ENCODE measurements at regions not wholly inside any gene's neighbourhood (a gene's known extent, or its start where the extent isn't known, plus 50 kb on each side); places are given as distances from the start of the nearest gene placed in this dataset.

DNA sequence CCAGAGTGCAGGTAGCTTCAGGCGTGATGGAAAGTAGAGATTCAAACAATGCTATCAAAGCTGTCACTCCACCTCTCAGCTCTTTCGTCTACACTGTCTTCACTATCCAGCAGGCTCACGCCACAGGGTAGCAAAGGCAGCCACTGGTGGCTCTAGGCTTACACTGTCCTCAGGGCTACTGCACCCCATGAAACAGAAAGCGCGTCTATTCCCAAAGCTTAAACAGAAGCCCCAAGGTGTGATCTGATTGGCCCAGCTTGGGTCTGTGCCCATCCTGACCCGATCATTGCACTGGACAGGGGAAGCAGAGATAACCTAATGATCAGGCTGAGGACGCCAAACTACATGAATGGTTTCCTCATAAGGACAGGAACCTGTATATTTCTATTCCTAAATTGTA is 100.1 kb downstream of the PDCL3 start:
- no peak for DNase-seq

DNA sequence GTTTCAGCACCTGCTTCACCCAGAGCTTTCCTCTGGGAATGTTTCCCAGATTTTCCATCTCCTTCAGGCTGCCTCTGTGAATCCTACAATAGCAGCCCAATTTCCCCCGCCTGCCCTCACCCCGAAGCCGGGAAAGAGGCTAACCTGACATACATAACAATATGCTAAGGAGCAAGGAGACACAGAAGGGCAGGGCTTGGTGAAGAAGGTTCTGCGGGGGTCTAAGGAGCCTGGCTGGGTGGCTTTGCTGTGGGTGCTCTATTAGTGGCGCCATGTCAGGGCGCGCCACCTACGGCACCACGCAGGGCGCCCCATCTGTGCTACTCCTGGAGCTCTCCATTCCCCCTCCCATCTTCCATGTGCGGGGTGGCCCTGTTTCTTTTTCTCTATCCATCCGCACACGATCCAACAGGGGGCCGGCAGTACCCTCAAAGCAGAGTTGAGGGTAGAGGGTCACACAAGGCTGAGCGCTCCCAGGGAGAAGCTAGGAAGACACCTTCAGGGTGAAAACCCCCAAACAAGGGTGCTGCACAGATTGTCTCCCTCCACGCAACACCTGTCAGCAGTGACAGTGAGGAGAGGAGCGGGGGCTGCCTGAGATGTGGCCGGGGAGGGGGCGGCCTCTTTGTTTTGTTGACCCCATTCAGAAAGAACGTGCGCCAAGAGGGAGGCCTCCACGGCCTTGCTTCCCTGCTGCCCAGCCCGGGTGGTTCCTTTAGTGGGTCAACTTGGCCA is 101.4 kb downstream of the PDCL3 start:
- DNase-seq, result no peak

DNA sequence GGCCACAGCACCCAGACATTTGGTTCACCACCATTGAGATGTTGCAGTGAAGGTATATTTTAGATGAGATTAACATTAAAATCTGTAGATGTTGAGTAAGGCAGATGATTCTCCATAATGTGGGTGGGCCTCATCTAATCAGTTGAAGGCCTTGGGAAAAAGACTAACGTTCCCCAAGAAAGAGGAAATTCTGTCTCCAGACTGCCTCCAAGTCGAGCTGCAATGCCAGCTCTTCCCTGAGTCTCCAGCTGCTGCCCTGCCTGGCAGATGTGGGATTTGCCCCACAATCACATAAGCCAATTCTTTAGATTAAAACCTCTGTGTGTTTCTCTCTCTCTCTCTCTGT is 101.9 kb downstream of the PDCL3 start:
- DNase-seq, result no peak

DNA sequence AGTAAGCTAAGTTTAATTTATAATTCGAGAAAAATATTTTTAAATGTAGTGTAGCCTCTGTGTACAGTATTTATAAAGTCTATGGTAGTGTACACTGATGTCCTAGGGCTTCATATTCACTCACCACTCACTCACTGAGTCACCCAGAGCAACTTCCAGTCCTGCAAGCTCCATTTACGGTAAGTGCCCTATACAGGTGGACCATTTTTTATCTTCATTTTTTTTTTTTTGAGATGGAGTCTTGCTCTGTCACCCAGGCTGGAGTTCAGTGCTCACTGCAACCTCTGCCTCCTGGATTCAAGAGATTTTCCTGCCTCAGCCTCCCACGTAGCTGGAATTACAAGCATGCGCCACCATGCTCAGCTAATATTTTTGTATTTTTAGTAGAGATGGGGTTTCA is 104.2 kb downstream of the PDCL3 start:
- DNase-seq, result no peak

DNA sequence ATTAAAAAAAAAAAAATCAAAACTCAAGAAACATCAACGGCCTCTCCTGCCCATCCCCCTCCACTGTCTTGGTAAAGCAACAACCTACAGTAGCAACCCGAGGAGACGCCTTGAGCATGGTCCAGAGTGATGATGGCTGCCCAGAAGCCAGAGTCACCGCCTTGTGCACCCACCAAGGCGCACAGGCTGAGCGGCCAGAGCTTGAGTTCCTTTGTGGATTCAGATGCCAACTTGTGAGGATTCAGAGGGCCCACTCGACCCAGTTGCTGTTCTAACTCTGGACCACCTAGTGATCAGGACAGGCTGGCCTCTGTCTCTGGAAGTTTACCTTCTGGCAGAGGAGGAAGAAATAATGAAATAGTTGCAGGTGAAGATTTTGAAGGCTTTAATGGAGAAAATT is 105.0 kb downstream of the PDCL3 start:
- DNase-seq, result no peak

DNA sequence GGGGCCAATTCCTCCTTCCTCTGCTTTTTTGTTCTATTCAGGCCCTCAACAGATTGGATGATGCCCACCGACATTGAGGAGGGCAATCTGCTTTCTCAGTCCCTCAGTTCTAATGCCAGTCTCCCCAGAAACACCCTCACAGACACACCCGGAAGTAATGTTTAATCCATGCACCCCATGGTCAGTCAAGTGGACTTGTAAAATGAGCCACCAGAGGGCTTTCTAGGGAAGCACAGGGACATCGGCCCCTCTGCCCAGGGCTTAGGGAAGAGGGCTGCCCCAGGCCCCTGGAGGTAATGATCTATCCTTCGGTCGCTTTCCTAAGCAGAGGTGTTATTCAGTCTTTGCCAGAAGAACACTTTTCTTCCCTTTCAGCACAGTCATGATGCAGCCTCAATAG is 107.4 kb downstream of the PDCL3 start:
- DNase-seq, result no peak

DNA sequence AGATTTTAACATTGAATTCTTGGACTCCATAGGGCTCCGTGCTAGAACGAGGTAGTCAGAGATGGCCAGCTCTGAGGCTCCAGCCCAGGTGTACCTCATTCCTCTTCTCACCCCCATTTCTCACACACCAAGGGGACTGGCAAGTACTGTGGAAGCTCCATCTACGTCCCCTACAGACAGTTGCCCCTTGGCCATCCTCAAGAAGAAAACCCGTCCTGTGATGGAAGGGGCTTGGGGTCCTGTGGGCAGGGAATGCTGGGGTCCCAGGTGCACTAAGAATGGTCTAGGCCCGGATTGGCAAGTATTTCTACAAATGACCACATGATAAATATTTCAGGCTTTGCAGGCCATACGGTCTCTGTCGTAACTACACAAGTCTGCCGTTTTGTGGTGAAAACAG is 110.3 kb downstream of the PDCL3 start:
- DNase-seq, result no peak

DNA sequence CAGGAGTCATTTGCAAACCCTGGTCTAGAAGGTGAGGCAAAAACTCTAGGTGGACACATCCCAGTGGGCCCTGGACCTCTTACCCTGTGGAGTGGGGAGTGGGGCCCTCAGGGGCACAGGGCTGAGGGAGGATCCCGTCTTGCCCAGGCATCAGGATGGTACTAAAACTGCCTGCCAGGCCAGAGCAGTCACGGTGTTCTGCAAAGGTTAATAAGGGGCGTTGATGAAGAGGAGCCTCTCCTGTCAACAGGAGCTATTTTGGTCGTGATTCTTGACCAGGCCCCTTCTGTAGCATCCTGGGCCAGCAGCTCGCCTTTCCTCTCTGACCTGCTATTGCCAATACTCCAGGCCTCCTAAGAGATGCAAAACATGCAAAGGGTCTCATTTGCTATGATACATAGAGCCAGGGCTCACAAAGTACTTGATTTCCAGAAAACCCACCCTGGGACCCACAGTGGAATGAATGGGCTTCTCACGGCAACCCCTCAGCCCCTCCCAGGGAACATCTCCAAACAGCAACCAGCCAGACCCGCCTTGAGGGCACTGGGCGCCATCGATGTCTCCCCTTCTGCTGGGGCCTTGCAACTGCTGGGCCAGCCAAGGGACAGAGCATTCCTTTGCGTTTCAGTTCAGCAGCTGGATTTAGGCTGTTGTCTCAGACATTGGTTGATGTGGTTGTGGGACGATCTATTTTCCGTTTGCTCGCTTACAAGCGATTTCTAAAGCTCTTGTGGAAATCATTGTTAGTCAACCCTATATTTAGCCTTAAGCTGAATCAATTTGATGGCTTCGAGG is 111.1 kb downstream of the PDCL3 start:
- no peak for DNase-seq

DNA sequence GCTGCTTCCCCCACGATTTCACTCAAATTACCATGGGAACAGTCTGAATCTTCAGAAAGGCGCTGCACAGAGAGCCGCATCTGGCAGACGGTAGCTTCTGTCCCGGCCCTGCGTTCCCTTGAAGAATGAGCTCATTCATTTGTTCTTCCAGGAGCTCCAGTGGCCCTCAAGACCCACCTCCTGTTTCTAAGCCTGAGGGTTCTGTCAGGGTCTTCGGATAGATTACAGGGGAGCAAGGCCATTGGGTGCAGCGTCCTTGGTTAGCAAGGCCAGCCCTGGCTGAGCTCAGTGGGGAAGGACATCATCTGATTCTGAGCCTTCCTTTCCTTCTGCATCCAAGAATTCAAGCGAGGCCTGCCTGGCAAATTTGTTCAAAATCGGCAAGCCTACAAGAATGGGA is 111.9 kb downstream of the PDCL3 start:
- DNase-seq, result no peak

DNA sequence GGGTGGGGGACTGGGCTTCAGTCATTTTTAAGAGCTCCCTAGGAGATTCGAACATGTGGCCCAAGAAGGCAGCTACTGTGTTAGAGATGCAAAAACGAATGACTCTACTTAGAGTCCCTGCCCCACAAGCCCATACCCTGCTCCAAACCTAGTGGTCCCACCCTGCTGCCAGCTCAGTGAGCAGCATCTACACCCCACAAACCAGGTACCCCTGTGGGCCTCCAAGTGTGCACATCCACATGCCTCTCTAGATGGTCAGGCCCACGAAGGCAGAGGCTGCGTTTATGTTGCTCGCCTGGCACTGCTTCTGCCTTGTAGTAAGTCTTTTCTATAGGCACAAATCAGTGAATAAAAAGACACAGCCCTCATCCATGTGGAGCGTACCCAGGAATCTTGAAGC is 112.6 kb downstream of the PDCL3 start:
- DNase-seq, result no peak

DNA sequence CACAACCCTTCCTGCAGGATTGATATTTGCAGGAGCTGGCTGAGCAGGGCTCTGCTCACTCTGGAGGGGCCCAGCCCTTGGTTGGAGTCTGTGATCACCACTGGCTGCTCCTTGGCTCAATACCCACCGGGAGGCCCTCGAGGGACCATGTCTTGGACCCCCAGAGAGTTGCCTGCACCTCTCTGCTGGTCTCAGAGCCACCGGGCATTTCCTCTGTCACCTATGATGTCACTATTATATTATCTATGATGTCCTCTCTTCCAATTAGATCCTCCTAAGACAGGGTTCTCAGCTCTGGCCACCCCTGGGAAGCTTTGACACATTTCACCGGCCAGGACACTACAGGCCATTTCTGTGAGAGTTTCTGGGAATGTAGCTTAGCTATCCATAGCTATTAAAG is 113.1 kb downstream of the PDCL3 start:
- no peak for DNase-seq

DNA sequence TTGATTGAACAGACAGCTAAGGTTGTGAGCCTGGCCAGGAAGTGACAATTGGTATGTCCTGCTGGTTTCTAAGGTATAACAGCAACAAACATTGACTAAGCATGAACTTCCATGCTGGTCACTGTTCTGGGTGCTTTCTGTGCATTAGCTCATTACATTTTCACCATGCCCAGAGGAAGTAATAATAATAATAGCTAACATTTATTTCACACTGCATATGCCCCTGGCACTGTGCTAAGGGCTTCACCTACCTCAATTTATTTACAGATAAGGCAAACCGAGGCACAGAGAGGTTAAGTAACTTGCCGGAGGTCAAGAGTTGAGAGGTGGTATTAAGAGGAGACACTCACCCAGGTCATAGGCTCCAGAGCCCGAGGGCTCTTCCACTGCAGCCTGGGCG is 113.6 kb downstream of the PDCL3 start:
- DNase-seq, result no peak

DNA sequence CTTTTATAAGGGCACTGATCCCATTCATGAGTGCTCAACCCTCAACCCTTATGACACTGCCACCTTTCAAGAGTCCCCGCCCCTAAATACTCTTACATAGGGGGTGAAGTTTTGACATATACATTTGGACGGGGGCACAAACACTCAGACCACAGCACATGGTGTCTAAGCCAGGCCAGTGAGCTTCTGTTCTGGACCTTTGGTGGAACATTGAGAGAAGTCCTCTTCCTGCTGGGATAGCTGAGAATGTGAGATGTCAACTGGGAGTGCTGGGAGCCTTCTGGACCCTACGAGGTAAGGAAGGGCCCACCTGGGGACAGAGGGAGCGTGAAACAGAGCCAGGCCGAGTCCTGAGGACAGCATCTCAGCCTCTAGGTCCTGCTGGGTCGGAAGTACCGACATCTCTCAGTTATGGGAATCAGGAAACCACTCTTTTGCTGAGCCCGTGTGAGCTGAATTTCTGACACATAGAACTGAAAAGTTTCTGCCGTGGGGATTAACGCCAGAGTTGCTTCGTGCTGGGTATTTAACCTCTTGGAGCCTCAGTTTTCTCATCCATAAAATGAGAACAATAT is 114.9 kb downstream of the PDCL3 start:
- DNase-seq, result no peak

DNA sequence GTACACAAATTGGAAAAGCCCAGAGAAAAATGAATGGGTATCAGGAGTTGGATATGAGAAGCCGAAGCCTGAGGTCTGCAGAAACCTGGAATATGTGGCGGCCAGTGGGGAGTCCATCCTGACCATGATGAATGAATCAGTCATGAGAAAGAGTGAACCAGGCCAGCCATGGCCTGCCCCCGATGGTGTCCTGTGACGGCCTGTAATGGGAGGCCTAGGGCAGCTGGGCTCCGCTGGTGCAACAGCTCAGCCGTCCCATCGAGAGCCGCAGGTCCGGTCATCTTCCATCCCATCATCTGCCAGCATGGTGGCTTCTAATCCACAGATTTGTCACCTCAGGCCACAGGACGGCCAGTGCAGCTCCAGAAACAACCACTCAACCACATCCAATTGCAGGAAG is 116.4 kb downstream of the PDCL3 start:
- no peak for DNase-seq

DNA sequence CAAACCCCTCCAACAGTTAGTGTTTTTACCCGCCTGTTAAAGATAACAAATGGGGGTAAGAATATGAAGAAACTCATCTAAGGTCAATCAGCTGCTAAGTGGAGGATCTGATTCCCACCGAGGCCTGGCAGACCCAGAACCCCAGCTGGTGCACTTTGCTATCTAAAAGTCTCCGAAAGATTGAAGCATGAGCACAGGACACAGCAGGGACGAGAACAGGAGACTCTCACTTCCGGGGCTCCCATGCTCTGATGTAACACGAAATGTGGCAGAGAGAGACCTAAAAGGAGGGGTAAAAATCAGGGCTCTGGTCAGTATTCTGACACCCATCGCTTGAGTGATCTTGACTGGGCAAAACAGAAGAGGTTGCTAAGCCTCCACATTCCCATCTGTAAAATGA is 119.7 kb downstream of the PDCL3 start:
- DNase-seq, result no peak

DNA sequence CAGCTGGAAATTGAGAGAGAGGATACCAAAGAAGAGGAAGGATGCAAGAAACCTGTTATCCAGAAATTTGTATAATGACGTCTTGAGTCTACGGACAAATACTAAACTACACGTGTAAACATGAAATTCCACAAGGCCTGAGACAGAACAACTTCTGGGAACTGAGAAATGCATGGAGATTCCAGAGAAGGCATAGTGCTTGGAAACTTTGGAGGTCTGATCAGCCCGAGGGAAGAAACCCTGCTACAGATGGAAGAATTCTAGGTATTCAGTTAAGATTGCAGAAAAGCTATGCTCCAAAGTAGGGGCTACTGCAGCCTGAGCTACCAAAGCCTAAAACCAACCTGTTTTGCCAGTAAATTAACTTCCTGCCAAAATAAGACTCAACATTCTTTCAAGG is 120.4 kb downstream of the PDCL3 start:
- DNase-seq, result no peak

DNA sequence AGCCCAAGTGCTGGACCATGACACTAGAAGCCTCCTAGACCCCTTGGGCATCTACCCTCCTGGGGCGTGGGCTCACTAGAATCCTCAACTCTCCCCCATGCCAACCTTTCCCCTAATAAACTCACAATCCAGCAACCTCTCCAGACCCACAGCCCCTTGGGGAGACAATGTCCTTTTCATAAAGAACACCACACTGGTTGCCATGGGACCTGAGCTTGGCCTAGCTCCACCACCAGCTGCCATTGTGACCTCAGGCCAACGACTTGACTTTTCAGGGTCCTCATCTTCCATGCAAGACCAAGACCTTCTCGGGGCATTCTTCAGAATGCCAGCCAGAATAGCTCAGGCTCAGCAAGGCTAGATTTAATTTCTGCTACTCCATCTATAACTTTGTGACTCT is 128.1 kb upstream of the NPAS2 start:
- DNase-seq, result no peak

DNA sequence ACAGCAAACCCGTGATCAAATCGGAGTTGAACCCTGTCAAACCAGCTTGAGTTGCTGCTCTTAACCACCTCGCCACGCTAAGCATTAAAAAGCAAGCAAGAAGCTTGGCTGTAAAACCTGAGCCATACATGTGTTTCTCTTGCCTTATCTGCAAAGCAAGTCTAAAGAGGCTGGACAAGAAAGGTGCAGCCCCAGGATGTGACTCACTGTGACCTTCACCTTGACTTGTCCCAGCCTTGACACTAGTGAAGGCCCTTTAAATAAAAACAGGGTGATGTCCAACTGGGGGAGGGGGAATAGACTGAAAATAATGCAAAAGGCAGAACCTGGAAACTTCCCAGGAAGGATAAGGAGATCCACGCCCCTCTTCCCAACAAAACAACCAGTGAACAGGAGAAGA is 127.6 kb upstream of the NPAS2 start:
- DNase-seq, result no peak

DNA sequence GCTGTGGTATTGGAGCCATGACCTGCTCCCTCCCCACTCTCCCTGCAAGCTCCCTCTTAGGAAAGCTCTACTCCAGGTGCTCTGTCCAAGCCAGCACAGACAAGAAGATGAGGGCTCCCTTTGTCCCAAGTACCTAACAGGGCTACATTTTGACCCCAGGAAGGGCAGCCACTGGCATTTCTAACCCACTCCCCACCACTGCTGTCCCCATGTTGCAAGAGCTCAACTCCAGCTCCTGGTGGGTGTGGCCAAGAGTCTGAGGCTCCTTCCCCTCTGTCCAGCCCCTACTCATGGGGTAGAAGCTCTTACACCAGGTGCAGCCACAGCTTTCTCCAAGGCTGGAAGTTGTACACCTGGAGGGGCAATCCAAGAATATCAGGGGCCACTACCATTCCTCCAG is 127.0 kb upstream of the NPAS2 start:
- DNase-seq, result no peak

DNA sequence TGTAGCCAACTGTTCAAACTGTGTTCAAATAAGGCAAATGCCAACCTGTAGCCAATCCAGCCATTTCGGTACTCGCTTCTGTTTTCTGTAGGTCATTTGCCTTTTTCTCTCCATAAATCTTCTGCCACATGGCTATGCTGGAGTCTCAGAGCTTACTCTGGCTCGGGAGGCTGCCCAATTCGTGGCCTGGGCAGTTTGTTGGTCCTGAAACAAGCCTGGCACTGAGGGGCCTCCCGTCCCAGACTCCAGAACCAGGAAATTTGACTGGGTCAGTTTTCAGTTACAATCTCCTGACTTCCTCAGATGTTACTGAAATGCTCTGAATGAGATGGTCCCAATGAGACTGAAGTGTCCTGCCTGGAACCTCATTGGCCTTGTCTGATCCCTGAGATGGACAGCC is 120.8 kb upstream of the NPAS2 start:
- DNase-seq, result no peak

DNA sequence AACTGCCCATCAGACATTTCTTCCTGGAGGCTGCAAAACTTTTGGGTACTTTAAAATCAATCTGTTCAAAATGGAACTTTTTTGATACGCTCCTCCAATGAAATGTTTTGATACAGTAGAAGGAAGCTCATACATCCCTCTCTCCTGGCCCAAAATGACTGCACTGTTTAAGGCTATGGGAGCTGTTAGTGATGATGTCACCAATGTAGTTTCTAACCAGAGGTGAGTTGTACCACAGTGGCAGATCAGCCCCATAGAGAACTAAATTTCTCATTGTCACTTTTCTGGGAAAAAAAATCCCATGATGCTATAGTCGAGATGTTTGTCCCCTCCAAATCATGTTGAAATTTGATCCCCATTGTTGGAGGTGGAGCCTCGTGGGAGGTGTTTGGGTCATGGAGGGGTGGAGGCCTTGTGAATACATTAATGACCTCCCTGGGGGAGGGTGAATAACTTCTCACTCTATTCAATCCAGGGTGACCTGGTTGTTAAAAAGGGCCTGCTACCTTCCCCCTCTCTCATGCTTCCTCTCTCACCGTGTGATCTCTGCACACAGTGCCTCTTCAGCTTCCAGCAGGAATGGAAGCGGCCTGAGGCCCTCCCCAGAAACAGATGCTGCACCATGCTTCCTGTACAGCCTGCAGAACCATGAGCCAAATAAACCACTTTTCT is 117.4 kb upstream of the NPAS2 start:
- no peak for DNase-seq

DNA sequence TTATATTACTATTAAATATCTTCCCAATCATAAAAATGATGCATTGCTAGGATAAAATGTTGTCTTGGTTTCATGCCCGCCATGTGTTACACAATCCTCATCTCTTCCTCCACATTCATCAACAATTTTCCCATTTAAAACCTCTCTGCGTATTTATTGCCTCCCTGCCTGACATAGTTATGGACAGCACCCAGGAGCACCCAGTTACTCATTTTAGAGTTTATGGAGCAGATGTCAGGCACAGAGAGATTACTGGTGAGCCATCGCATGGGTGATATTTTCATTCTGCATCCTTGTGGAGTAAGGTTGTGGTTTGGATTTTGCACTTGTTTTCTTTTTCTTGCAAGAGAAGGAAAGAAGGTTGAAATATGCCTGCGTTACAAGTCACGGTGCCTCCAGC is 116.7 kb upstream of the NPAS2 start:
- DNase-seq, result no peak

DNA sequence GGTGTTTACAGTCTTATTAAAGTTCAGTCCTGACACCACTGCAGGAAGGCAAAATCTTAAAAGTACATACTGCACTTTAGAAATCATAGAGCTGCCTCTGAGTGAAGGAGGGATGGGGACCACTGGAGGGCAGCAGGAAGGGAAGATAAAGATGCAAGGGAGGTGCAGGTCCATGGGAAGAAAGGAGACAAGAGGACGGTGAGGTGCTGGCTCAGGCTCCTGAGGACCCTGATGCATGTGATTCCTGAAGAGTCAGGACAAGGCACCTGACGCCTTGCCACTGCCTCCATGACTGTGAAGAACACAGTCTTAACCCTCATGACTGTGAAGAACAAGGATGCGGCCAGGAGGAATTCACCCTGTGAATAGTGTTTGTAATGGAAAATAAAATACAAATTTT is 116.2 kb upstream of the NPAS2 start:
- no peak for DNase-seq

DNA sequence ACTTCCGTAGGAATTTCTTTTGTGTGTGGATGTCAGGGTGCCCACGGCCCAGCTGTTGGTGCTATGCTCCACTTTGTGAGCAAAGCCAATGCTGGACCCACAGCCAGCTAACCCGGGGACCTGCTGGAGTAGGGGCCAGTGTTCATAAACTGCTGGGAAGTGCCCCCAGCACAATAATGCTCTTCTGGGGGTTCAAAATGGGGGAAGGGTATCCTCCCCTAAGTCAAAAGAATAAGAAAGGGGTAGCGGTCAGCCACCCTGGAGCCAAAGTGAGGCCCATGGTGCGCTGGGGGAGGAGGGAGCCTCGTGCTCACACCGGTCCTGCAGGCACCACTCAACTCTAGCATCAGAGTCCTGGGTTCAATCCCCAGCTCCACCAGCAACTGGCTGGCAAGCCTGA is 115.8 kb upstream of the NPAS2 start:
- DNase-seq, result no peak

Data from activated effector memory CD4-positive, alpha-beta T cell treated with anti-CD3 and anti-CD28 coated beads, Interleukin-2, amount 50 U/mL, for 16 hours (primary cell).